Activated CD4-positive, alpha-beta T cell treated with anti-CD3 and anti-CD28 coated beads for 48 hours (primary cell): ENCODE measurements at regions not wholly inside any gene's neighbourhood (a gene's known extent, or its start where the extent isn't known, plus 50 kb on each side); places are given as distances from the start of the nearest gene placed in this dataset.
"Not testable (repeated sequence)": the region's sequence is repeated elsewhere in the genome, so short reads cannot be mapped to it uniquely, and the experiment has no call there.

Experiments
- DNase-seq: peaks from one replicate; pipeline ENCODE4 v3.0.0-alpha.2; 2020

DNA sequence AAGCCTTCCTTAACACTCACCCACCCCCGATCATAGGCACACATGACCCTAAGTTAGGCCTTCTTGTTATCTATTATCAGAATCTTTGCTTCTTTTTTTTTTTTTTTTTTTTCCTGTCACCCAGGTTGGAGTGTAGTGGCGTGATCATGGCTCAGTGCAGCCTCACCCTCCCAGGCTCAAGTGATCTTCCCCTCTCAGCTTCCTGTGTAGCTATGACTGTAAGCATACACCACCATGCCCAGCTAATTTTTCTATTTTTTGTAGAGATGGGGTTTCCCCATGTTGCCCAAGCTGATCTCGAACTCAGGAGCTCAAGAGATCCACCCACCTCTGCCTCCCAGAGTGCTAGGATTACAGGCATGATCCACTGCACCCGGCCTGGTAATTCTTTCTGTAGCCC, 328.7 kb downstream of the NR4A2 start:
- DNase-seq: no peak

DNA sequence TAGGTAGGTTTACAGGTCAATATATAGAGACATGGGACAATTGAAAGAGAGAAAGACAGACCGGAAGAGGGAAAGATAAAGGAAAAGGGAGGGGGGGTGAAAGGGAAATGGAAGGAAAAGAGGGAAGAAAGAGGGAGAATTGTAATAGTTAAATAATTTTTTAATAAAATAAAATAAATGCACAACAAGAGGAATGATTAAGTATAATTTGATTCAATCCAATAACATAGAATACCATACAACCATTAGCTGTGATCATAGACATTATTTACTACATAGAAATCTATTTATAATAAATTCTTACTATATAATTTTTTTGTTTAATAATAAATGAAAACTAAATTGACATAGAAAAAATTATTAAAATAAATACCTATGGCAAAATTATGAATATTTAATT, 330.7 kb downstream of the NR4A2 start:
- no peak for DNase-seq

DNA sequence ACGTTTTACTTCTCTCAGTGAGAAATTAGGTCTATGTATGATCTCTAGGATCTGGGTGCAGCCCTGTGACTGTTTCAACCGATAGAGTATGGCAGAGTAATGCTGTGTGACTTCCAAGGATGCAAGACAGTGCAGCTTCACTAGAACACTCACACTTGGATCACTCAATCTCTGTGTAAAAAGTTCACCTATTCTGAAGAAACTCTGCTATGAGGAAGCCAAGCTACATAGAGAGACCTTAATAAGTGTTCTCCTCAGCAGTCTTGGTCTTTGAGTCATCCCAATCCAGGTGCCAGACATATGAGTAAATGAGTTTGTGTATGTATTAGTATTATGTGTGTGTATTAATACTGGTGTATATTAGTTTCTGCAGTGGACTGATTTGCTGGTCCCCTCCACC, 335.0 kb downstream of the NR4A2 start:
- DNase-seq: no peak

DNA sequence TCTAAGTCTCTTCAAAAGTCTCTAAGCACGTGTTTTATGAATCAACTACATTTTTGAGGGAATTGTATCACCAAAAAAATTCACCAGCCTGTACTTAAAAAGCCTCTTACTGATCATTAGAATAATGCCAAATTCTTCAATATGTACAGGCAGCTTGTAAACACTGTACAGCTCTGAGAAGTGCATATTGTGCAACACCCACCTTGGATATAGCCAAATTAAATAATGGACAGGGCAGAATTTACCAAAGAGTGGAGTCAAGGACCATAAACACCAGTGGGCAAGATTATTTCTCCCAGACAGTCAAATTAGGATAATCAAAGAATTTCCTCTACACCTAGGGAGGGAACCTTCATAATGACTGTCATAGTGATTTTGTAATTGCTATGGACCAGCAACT, 338.2 kb downstream of the NR4A2 start:
- DNase-seq: no peak

DNA sequence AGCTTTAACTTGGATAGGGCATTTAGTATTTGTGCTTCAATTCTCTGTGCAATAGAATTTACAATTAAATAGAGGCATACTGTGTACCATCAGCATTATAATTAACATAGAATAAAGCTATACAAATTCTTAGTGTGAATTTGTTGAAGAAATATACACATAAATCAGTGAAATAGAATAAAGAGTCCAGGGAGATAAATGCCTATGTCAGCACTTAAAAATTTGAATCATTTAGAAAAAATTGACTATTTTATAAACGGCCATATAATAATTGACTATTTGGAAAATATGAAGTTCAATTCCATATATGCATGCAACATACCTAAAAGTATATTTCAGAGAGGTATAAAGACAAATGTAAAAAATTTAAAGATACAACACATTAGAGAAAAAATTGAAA, 348.7 kb downstream of the NR4A2 start:
- no peak for DNase-seq

DNA sequence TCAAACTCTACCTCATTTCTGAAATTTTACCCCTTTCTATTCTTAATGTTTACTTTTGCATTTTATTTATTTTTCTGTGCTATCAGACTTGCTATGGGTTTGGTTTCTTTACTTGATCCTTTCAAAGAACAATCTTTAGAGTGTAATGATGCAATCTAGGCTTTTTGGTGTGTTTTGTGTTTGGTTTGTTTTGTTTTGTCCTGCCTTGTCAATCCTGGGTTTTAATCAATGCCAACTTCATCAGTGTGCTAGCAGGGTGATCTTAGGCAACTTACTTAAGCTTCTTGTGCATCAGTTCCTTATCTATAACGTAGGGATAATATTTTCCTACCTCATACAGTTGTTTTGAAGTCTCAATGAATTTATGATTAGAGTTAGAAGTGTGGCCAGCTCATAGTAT, 350.4 kb downstream of the NR4A2 start:
- DNase-seq: no peak

DNA sequence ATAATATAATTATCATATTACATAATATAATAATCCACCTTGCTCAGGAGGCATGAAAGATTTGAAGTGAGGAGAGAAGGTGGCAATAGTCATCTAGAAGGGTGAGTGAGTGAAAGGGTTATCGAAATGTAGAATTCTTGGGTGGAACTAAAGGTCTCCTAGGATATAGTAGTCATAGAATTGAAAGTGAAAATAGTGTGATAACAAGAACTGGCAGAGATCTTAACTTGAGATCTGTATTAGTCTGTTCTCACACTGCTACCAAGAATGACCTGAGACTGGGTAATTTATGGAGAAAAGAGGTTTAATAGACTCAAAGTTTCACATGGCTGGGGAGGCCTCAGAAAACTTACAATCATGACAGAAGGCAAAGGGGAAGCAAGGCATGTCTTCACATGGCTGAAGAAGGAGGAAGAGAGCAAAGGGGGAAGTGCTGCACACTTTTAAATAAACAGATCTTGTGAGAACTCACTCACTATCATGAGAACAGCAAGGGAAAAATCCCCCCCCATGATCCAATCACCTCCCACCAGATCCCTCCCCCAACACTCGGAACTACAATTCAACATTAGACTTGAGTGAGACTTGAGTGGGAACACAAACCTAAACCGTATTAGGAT, 351.5 kb downstream of the NR4A2 start:
- no peak for DNase-seq

DNA sequence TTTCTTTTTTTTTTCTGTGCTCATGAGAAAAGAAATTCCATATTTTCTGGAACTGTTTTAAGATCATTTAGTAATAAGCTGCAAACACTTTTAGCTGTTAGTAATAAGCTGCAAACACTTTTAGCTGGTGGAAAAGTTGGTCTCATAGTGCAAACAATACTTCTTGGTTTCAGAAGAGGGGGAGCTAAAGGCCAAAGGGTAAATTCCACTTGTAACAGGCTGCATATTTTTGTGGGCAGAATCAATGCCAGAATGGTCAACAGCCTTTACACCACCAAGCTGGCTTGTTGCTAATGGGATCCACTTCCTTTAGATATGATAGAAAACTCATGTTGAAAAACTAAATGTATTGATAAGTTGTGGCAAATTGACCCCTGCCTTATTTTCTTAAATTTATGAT, 356.8 kb downstream of the NR4A2 start:
- DNase-seq: no peak

DNA sequence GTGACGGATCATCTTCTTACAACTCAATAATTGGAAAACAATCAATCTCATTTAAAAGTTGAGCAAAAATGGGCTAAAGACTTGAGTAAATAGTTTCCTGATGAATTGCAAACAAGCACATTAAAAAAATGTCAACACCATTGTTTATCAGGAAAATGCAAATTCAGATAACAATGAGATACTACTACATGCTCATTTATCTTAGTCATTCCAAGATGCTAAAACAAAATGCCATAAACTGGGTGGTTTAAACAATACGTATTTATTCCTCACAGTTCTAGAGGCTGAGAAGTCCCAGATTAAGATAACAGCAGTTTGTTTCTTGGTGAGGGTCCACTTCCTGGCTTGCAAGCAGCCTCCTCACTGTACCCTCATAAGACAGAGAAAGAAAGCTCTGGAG, 359.6 kb downstream of the NR4A2 start:
- no peak for DNase-seq

DNA sequence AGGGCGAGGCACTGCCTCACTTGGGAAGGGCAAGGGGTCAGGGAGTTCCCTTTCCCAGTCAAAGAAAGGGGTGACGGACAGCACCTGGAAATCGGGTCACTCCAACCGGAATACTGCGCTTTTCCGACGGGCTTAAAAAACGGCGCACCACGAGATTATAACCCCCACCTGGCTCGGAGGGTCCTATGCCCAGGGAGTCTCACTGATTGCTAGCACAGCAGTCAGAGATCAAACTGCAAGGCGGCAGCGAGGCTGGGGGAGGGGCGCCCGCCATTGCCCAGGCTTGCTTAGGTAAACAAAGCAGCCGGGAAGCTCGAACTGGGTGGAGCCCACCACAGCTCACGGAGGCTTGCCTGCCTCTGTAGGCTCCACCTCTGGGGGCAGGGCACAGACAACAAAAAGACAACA, 366.5 kb downstream of the NR4A2 start:
- DNase-seq: not testable (repeated sequence)

DNA sequence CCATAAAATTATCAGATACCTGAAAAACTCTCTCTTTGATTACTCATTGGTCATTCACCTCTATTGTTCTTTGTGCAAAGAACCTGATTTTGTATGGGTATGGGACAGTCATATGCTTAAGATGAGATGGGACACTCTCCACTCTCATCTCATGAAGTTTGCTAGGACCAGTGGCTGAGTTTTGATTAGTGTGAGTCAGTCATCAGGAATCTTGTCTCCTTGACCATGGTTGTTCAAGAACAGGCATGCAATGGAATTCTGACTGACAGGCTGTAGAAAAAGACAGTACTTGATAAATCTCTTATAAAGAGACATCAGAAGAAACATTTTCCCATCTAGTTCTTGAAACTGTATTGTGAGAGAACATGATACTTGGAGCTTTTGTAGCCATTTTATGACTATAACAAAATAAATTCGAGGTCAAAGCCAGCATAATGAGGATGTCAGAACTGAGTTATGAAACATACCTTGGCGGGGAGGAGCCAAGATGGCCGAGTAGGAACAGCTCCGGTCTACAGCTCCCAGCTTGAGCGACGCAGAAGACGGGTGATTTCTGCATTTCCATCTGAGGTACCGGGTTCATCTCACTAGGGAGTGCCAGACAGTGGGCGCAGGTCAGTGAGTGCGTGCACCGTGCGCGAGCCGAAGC, 367.0 kb downstream of the NR4A2 start:
- no peak for DNase-seq

DNA sequence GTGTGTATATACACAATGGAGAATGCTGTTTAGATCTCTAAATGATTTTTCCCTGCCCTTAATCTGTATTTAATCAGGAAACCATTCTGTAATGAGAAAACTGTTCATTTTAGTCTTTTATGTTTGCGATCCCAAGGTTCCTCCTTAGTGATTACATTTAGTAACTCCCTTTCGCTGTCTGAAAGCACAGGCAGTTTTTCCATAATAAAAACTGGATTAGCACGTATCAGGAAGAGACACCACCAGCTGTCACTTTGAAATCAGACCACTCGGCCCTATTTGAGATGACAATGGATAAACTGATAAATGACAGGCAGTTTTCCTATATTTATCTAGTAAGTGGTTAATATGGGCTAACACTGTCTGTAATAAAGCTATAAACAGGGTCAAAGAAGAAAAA, 370.9 kb downstream of the NR4A2 start:
- no peak for DNase-seq

DNA sequence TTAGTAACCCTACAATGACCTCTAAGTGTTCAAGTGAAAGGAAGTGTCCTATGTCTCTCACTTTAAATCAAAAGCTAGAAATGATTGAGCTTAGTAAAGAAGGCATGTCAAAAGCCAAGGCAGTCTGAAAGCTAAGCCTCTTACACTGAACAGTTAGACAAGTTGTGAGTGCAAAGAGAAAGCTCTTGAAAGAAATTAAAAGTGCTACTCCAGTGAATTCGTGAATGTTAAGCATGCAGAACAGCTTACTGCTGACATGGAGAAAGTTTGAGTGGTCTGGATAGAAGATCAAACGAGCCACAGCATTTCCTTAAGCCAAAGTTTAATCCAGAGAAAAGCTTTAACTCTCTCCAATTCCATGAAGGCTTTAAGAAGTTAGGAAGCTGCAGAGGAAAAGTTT, 373.7 kb downstream of the NR4A2 start:
- no peak for DNase-seq

DNA sequence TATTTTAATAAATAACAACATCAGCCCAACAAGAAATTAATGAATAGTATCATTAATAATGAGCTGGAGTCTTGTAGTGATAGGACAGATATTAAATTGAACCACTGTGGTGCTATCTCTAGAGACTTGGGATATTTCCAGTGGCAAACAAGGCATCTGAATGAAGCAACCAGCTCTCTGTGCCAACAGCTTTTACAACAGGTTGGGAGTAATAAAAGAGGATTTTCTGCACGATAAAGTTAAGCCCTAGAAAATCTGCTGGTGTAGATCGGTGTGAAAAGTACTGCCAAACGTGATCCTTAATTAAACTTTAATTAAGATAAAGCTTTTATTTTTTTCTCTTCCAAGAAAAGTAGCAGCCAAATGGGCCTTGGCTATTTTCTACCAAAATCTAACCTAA, 385.5 kb downstream of the NR4A2 start:
- no peak for DNase-seq

DNA sequence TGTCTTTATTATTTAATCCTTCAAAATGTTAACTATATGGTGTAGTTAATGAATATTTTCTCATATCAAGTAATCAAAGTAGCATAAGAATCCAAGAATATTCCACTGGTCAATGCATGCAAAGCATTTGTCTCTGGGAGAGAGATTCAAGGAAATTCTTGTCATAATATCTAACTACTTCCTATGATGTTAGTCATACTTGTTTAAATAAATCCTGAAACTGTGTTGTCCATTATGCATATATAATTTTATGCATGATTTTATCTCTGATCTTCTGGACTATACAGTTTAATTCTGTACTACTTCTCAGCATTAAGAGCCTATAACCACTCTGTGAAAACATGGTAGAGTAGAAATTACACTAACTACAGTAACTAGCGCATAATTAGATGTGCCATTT, 388.3 kb downstream of the NR4A2 start:
- DNase-seq: no peak

DNA sequence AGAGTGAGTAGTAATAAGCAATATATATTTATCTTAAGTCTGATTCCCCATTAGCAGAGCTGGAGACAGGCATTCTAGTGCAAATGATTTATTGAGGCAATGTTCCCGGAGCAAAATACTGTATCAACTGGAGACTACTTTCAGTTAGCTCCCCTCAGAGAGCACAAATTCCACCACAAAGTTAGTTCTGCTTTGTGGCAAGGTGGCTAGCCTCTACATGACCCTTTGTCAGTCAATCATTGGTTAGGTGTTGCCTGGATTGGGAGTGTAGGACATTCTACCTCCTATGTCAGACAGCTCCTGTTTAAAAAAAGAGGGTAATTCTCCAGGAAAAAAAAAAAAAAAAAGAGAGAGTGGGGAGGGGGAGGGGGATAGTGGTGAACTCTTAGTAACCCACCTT, 402.2 kb downstream of the NR4A2 start:
- DNase-seq: no peak

DNA sequence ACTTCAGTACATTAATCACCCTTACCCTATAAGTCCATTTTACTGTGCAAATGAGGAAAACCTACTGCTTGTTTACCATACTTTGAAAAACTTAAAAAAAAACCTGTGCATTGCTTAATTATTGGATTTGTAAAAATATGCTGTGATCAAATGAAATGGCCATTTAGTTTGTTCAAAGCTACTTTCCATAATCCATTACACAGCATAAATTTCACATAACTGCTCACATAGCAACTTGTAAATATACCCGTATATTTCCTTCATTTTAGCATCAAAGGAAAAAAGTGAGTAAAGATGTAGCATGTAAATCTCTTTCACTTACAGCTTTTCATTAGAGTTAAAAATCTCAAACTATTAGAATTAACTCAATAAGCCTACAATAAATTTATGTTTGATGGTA, 415.1 kb downstream of the NR4A2 start:
- no peak for DNase-seq

DNA sequence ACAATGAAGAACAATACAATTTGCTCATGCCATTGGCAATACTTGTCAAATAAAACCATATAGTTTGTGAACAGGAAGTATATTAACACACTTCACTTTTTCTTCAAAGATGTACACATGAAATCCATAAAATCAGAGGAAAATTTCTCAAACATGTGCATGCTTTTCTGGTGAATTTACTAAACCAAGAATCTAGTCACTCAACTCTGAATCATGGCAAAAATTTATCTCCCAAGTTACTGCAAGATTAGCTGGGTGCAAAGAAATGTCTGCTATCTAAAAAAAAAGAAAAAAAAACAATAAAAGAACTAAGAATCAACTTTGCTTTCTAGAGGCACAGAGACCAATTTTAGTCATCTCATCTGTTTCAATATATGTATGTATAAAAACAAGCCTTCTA, 419.2 kb downstream of the NR4A2 start:
- no peak for DNase-seq

DNA sequence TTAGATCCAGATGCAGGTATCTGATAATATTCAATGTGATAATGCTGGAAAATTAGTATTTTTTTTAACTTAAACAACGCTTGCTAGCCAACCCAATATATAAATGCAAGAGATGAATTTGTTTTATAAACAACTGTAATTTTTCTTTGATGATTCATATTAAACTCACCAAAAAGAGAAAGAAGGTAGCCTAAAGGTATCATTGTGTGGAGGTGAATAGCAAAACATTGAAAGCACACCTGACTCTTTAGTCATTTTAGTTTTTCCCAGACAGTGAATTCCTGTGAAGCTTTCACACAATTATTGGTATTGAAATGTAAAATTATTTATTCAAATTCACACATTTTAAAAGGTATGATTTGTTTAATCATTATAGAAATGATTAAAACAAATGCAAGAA, 424.0 kb downstream of the NR4A2 start:
- DNase-seq: no peak

DNA sequence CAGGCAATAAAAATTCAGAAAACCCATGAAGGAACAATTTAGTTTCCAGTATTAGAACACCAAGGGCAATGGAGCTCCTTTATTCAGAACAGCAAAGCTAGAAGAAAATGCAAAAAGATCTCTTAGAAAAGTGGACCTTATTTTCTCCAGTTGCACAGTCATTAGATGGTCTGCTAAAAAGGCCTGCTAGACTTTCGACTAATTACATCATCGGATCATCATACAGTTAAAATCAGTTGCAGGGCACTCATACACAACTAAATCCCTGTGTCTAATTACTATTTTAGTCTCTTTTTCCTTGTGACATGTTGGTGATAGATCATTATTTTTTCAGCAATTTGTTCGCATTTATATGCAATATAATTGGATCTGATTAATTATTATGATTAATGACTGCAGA, 425.3 kb downstream of the NR4A2 start:
- DNase-seq: no peak

DNA sequence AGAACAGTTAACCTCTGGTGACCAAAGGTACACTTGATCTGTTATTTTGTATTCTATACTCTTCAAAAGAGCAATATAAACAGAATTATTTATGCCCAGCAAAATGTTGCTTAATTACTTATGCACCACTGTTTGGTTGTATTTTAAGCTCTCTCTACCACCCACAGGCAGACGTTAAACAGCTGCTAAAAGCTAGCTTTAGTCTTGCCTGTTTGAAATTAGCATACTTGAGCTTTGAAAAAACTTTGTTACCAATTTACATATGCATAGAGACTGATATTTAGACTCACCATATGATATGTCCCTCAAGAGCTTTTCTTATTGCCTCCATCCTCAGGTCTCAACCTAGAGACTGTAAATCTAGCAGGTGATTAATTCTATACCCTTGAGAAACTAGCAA, 426.9 kb downstream of the NR4A2 start:
- no peak for DNase-seq

DNA sequence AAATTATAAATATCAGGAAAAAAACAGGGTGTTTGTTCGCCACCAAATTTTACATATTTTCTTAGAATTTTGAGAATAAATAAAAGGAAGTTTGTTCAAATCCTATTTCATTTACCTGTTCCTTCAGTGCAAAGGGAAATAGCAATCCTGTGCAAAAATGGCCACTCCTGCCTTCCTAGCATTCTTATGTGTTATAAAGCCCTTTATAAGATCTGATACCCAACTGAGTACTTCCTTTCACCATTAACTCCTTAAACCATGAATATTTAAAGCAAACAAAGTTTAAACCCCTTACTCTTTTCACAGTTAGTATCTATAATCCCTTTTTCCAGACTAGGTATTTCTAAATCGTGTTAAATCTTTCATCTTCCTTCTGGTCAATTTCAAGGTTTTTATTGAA, 427.8 kb downstream of the NR4A2 start:
- DNase-seq: no peak

DNA sequence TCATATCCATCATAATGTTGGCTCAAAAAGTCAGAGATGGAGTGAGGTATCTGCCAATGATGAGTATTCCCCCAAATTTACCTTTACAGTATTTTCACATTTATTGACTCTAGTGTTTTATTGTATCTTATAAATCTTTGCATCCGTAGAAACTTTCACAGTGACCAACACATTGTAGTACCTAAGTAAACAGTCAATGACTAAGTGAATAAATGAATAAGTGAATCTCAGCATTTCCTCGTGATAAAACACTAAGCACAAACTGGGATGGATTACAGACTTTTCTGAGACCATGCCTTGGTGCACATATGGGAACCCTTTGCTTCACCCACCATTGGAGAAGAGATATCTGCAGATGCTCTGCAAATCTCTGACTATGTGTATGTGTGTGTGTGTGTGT, 429.9 kb downstream of the NR4A2 start:
- no peak for DNase-seq

DNA sequence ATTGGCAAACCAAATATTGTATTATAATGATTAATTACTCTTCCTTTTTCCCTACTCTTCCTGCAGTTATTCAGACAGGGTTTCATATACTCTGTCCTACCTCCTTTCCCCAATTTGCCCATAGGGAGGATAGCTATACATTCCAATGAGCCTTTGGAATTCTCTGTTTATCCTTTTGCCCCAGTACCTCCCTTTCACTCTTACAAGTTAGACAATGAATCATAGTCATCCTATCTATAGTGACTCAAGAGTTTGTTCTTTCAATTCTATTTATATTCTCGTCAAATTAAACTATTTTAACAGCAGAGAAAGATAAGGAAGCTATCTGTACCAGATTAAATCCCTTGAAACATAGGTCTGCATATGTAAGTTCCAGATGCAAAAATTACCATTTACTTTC, 437.5 kb downstream of the NR4A2 start:
- DNase-seq: no peak

DNA sequence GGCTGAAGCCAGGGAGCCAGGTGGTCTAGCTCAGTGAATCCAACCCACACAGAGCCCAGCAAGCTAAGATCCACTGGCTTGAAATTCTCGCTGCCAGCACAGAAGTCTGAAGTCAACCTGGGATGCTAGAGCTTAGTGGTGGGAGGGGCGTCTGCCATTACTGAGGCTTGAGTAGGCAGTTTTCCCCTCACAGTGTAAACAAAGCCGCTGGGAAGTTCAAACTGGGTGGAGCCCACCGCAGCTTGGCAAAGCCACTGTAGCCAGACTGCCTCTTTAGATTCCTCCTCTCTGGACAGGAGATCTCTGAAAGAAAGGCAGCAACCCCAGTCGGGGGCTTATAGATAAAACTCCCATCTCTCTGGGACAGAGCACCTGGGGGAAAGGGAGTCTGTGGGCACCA, 452.1 kb downstream of the NR4A2 start:
- DNase-seq: not testable (repeated sequence)
